CD14-positive monocyte (primary cell): ENCODE measurements at regions not wholly inside any gene's neighbourhood (a gene's known extent, or its start where the extent isn't known, plus 50 kb on each side); places are given as distances from the start of the nearest gene placed in this dataset.

Source experiments
- DNase-seq, 3 donors: peaks; one replicate each; pipeline ENCODE4 v3.0.0-alpha.2; 2011 to 2022
- H2AFZ ChIP-seq: 2 replicates; pipeline ENCODE4 v1.6.0; 2012; ENCODE audit warnings: mild to moderate bottlenecking, low read depth, low read length, inconsistent platforms; ENCODE audit not compliant: insufficient read depth, poor library complexity, severe bottlenecking
- H3K27ac ChIP-seq, 2 donors: 1 replicate in 1 of 2; 2 replicates in 1 of 2; pipeline ENCODE4 v1.5.1; 2012 to 2013; ENCODE audit warnings: low read length in 2 of 2, control low read depth in 1 of 2, inconsistent platforms in 1 of 2, low read depth in 1 of 2, mild to moderate bottlenecking in 1 of 2
- H3K27me3 ChIP-seq, 2 donors: one replicate each; pipeline versions ENCODE4 v1.6.0 to v1.6.1; 2011 to 2013; ENCODE audit warnings: low read length in 2 of 2; ENCODE audit not compliant: control insufficient read depth in 2 of 2, insufficient read depth in 2 of 2
- H3K36me3 ChIP-seq, 2 donors: replicated peaks in 1 of 2; 1 replicate in 1 of 2; 2 replicates in 1 of 2; pipeline versions ENCODE4 v1.5.1 to v1.6.1; 2012 to 2013; ENCODE audit warnings: low read length in 2 of 2, control low read depth in 1 of 2, inconsistent platforms in 1 of 2, mild to moderate bottlenecking in 1 of 2; ENCODE audit not compliant: insufficient read depth in 2 of 2, control insufficient read depth in 1 of 2
- H3K4me1 ChIP-seq, 2 donors: 1 replicate in 1 of 2; 2 replicates in 1 of 2; pipeline versions ENCODE4 v1.5.1 to v1.6.1; 2012 to 2013; ENCODE audit warnings: low read length in 2 of 2, control low read depth in 1 of 2, inconsistent platforms in 1 of 2, mild to moderate bottlenecking in 1 of 2, moderate library complexity in 1 of 2; ENCODE audit not compliant: insufficient read depth in 2 of 2, control insufficient read depth in 1 of 2
- H3K4me2 ChIP-seq: replicated peaks from 2 replicates; pipeline ENCODE3; 2012; ENCODE audit warnings: low read length, moderate library complexity, mild to moderate bottlenecking; ENCODE audit not compliant: poor library complexity, severe bottlenecking; ENCODE audit errors: extremely low read depth
- H3K4me3 ChIP-seq, 3 experiments: fragments of 200-600 bp in 1 of 3; sonication (generic) in 1 of 3; replicated peaks in 1 of 3; 1 replicate in 2 of 3; 2 replicates in 1 of 3; pipeline ENCODE4 v1.5.1; 2011 to 2013; ENCODE audit warnings: low read length in 3 of 3, mild to moderate bottlenecking in 3 of 3, control low read depth in 2 of 3, low read depth in 2 of 3, inconsistent platforms in 1 of 3, moderate library complexity in 1 of 3
- H3K79me2 ChIP-seq: 2 replicates; pipeline ENCODE4 v1.6.0; 2012; ENCODE audit warnings: mild to moderate bottlenecking, control low read depth, inconsistent platforms, low read length, moderate library complexity; ENCODE audit not compliant: insufficient read depth
- H3K9ac ChIP-seq: 2 replicates; pipeline ENCODE4 v1.6.0; 2017; ENCODE audit warnings: low read length, mild to moderate bottlenecking; ENCODE audit not compliant: insufficient read depth, poor library complexity, severe bottlenecking
- H3K9me3 ChIP-seq, 2 donors: replicated peaks in 1 of 2; 1 replicate in 1 of 2; 2 replicates in 1 of 2; pipeline versions ENCODE4 v1.5.1 to v1.6.1; 2012 to 2013; ENCODE audit warnings: low read length in 2 of 2, control low read depth in 1 of 2; ENCODE audit not compliant: control insufficient read depth in 1 of 2, insufficient read depth in 1 of 2
- H4K20me1 ChIP-seq: 2 replicates; pipeline ENCODE4 v1.6.0; 2012; ENCODE audit warnings: mild to moderate bottlenecking, low read length, control low read depth, moderate library complexity; ENCODE audit not compliant: insufficient read depth
- H3K27ac Mint-ChIP-seq, 7 donors: one replicate each; pipeline ENCODE4 v1.8.0; 2020; ENCODE audit warnings: mild to moderate bottlenecking in 7 of 7, mixed read lengths in 7 of 7, moderate library complexity in 6 of 7, inconsistent platforms in 2 of 7
- H3K27me3 Mint-ChIP-seq, 3 donors: one replicate each; pipeline ENCODE4 v1.8.0; 2021 to 2022; ENCODE audit warnings: low read depth in 3 of 3, mild to moderate bottlenecking in 3 of 3, mixed read lengths in 3 of 3, moderate library complexity in 3 of 3, inconsistent platforms in 1 of 3
- H3K36me3 Mint-ChIP-seq, 2 donors: one replicate each; pipeline ENCODE4 v1.8.0; 2020; ENCODE audit warnings: mixed read lengths in 2 of 2, inconsistent platforms in 1 of 2, mild to moderate bottlenecking in 1 of 2
- H3K4me1 Mint-ChIP-seq: one replicate; pipeline ENCODE4 v1.8.0; 2020; ENCODE audit warnings: mild to moderate bottlenecking, mixed read lengths
- H3K4me3 Mint-ChIP-seq, 2 donors: one replicate each; pipeline ENCODE4 v1.8.0; 2020; ENCODE audit warnings: mild to moderate bottlenecking in 2 of 2, mixed read lengths in 2 of 2, moderate library complexity in 1 of 2
- H3K9me3 Mint-ChIP-seq, 7 donors: one replicate each; pipeline ENCODE4 v1.8.0; 2020 to 2022; ENCODE audit warnings: mixed read lengths in 7 of 7, mild to moderate bottlenecking in 6 of 7, moderate library complexity in 6 of 7, inconsistent platforms in 2 of 7
- WGBS: methylation state at CpG from one replicate; pipeline ENCODE4 v1.1.5; 2013; ENCODE audit warnings: missing lambda C conversion rate; ENCODE audit not compliant: insufficient coverage; 5-methylcytosine and 5-hydroxymethylcytosine counted together
- intact Hi-C, 2 donors: fragments of 100-400 bp; cut with micrococcal nuclease; formaldehyde crosslinking; loops; one replicate each; pipeline versions ENCODE4 v1.15.0 to v1.15.1; 2023
- TF ChIP-seq, protein P1 (sequence below): fragments of 200-600 bp; IDR thresholded peaks from one replicate; pipeline ENCODE4 v1.8.0; 2022; ENCODE audit warnings: antibody characterized with exemption, mild to moderate bottlenecking

- H3K4me1 Mint-ChIP-seq, result no peaks in the 10 kb centered on the region
- Histone ChIP-seq H3K4me1 (no peaks in the 10 kb centered on the region), H3K36me3 (no peaks in the 10 kb centered on the region), H3K9me3 (no peaks in the 10 kb centered on the region), H3K27me3 (no peaks in the 10 kb centered on the region), H3K27ac (no peak overlapping the region), H3K4me2 (no peak overlapping the region), H3K4me3 (no peak overlapping the region), H2AFZ (no peak overlapping the region), H4K20me1 (no peaks in the 10 kb centered on the region), H3K79me2 (no peaks in the 10 kb centered on the region), H3K9ac (no peak overlapping the region)
- TF ChIP-seq, protein P1, sequence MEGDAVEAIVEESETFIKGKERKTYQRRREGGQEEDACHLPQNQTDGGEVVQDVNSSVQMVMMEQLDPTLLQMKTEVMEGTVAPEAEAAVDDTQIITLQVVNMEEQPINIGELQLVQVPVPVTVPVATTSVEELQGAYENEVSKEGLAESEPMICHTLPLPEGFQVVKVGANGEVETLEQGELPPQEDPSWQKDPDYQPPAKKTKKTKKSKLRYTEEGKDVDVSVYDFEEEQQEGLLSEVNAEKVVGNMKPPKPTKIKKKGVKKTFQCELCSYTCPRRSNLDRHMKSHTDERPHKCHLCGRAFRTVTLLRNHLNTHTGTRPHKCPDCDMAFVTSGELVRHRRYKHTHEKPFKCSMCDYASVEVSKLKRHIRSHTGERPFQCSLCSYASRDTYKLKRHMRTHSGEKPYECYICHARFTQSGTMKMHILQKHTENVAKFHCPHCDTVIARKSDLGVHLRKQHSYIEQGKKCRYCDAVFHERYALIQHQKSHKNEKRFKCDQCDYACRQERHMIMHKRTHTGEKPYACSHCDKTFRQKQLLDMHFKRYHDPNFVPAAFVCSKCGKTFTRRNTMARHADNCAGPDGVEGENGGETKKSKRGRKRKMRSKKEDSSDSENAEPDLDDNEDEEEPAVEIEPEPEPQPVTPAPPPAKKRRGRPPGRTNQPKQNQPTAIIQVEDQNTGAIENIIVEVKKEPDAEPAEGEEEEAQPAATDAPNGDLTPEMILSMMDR, result no peak
- peaks cover 0 to 3% (median 1%) of the 10 kb centered on the region in 3 donors for H3K27me3 Mint-ChIP-seq
- intact Hi-C loops, result no loop called here
- DNase-seq, result no peak
- WGBS, result no CpG with 5 or more reads among the region's 3 CpGs
- no peaks in the 10 kb centered on the region for H3K36me3 Mint-ChIP-seq
- H3K4me3 Mint-ChIP-seq, result no peak overlapping the region
- no peak overlapping the region for H3K27ac Mint-ChIP-seq
- H3K9me3 Mint-ChIP-seq, result peaks cover 0 to 3% (median 0%) of the 10 kb centered on the region in 7 donors
These were observed 599.2 kb upstream of the PCDH15 start for GRCh38 chr10:55400075-55400849.

DNA sequence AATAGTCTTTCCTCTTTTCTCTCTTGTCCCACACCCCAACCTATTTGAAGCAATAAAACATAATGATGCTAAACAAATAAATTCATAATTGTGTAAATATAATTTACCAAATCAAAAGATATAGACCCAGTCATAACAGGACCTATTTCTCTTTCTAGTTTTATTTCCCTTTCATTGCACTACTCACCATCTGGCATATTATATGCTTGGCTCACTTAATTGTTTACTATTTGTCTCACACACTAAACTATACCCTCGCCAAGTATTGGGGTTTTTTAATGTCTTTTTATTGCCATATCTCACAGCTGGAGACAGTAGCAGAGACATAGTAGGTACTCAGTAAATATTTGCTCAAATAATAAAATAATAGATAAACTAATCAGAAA, 597.5 kb upstream of the PCDH15 start:
- Histone ChIP-seq H3K4me3 (no peak overlapping the region), H3K36me3 (no peaks in the 10 kb centered on the region), H3K27ac (no peak overlapping the region), H2AFZ (no peak overlapping the region), H4K20me1 (no peaks in the 10 kb centered on the region), H3K4me1 (no peaks in the 10 kb centered on the region), H3K79me2 (no peaks in the 10 kb centered on the region), H3K9ac (no peak overlapping the region), H3K27me3 (no peaks in the 10 kb centered on the region), H3K9me3 (no peaks in the 10 kb centered on the region), H3K4me2 (no peak overlapping the region)
- Mint-ChIP-seq H3K4me1 (no peaks in the 10 kb centered on the region), H3K27ac (no peak overlapping the region), H3K27me3 (peaks cover 0 to 3% (median 3%) of the 10 kb centered on the region in 3 donors), H3K36me3 (no peaks in the 10 kb centered on the region), H3K4me3 (no peak overlapping the region), H3K9me3 (peaks cover 0 to 6% (median 0%) of the 10 kb centered on the region in 7 donors)
- no peak for DNase-seq
- intact Hi-C loops, result no loop called here
- WGBS, result no CpG with 5 or more reads among the region's 1 CpG
- TF ChIP-seq, protein P1, result no peak
